Lower leg skin (tissue), 3 donors: ENCODE measurements at regions not wholly inside any gene's neighbourhood (a gene's known extent, or its start where the extent isn't known, plus 50 kb on each side); places are given as distances from the start of the nearest gene placed in this dataset.
"Not testable (repeated sequence)": the region's sequence is repeated elsewhere in the genome, so short reads cannot be mapped to it uniquely, and the experiment has no call there.

Experiments used
- CTCF ChIP-seq, 3 donors: fragments of 450-650 bp; IDR thresholded peaks; one replicate each; pipeline ENCODE4 v1.5.1; 2016; ENCODE audit warnings: antibody characterized with exemption in 3 of 3, mild to moderate bottlenecking in 3 of 3, moderate library complexity in 2 of 3
- POLR2A ChIP-seq, 2 donors: fragments of 450-650 bp; IDR thresholded peaks; one replicate each; pipeline ENCODE4 v1.6.1; 2016 to 2017; ENCODE audit warnings: antibody characterized with exemption in 2 of 2, mild to moderate bottlenecking in 1 of 2, moderate library complexity in 1 of 2

GRCh38 chr4:45460157-45460556 lies 663.7 kb downstream of the GABRG1 start:
- not testable (repeated sequence) for TF ChIP-seq CTCF, POLR2A (IDR thresholded peaks at IDR 0.05)
